Fibroblast of lung (primary cell): ENCODE measurements at regions not wholly inside any gene's neighbourhood (a gene's known extent, or its start where the extent isn't known, plus 50 kb on each side); places are given as distances from the start of the nearest gene placed in this dataset.
A peak's percentile ranks its signal among the peaks of the same experiment; 100 is the strongest.

Source experiments
- DNase-seq, 2 donors: peaks; one replicate each; pipeline versions ENCODE4 v3.0.0 to v3.0.0-alpha.2; 2010; ENCODE audit warnings: low read depth in 2 of 2
- H2AFZ ChIP-seq: 2 replicates; pipeline ENCODE4 v1.5.1; 2012; ENCODE audit warnings: low read length, control low read depth, inconsistent platforms
- H3K27ac ChIP-seq: 2 replicates; pipeline ENCODE4 v1.5.1; 2011; ENCODE audit warnings: low read length, control low read depth; ENCODE audit not compliant: insufficient read depth
- H3K27me3 ChIP-seq: 2 replicates; pipeline ENCODE4 v1.5.1; 2011; ENCODE audit warnings: mild to moderate bottlenecking, low read length; ENCODE audit not compliant: control insufficient read depth, insufficient read depth
- H3K36me3 ChIP-seq: 2 replicates; pipeline ENCODE4 v1.5.1; 2011; ENCODE audit warnings: low read length; ENCODE audit not compliant: control insufficient read depth, insufficient read depth
- H3K4me1 ChIP-seq: 2 replicates; pipeline ENCODE4 v1.5.1; 2011; ENCODE audit warnings: low read length; ENCODE audit not compliant: control insufficient read depth, insufficient read depth; ENCODE audit errors: extremely low read depth
- H3K4me2 ChIP-seq: 2 replicates; pipeline ENCODE4 v1.5.1; 2011; ENCODE audit warnings: low read length, control low read depth; ENCODE audit not compliant: insufficient read depth; ENCODE audit errors: extremely low read depth
- H3K4me3 ChIP-seq, 4 experiments: fragments of 200-600 bp in 1 of 4; sonication (generic) in 1 of 4; replicated peaks in 1 of 4; 2 replicates each; pipeline ENCODE4 v1.5.1; 2011 to 2016; ENCODE audit warnings: low read length in 4 of 4, low read depth in 3 of 4, mild to moderate bottlenecking in 3 of 4, control low read depth in 2 of 4, inconsistent platforms in 1 of 4, mixed read lengths in 1 of 4; ENCODE audit not compliant: insufficient read depth in 1 of 4; ENCODE audit errors: control extremely low read depth in 1 of 4
- H3K79me2 ChIP-seq: 2 replicates; pipeline ENCODE4 v1.5.1; 2012; ENCODE audit warnings: mild to moderate bottlenecking, low read length, inconsistent platforms; ENCODE audit not compliant: control insufficient read depth, insufficient read depth
- H3K9ac ChIP-seq: 2 replicates; pipeline ENCODE4 v1.5.1; 2011; ENCODE audit warnings: mild to moderate bottlenecking, low read length, control low read depth; ENCODE audit not compliant: insufficient read depth
- H3K9me3 ChIP-seq: 2 replicates; pipeline ENCODE4 v1.5.1; 2012; ENCODE audit warnings: low read depth, low read length; ENCODE audit not compliant: control insufficient read depth, insufficient read depth
- H4K20me1 ChIP-seq: 2 replicates; pipeline ENCODE4 v1.5.1; 2011; ENCODE audit warnings: low read length; ENCODE audit not compliant: control insufficient read depth, insufficient read depth; ENCODE audit errors: extremely low read depth
- CTCF ChIP-seq, 2 donors: IDR thresholded peaks in 1 of 2; conservative IDR thresholded peaks in 1 of 2; 1 replicate in 1 of 2; 2 replicates in 1 of 2; pipeline ENCODE4 v1.5.1; 2011 to 2012; ENCODE audit warnings: low read length in 2 of 2, control low read depth in 1 of 2, inconsistent platforms in 1 of 2, low read depth in 1 of 2, mild to moderate bottlenecking in 1 of 2
- EZH2 ChIP-seq: IDR thresholded peaks from 2 replicates; pipeline ENCODE4 v1.5.1; 2012; ENCODE audit warnings: low read length, control low read depth, mild to moderate bottlenecking; ENCODE audit errors: missing control alignments

- Histone ChIP-seq H2AFZ (no peak overlapping the region), H3K27ac (no peak overlapping the region), H3K4me1 (no peaks in the 10 kb centered on the region), H3K79me2 (no peaks in the 10 kb centered on the region), H4K20me1 (no peaks in the 10 kb centered on the region), H3K27me3 (no peaks in the 10 kb centered on the region), H3K9me3 (no peaks in the 10 kb centered on the region), H3K9ac (no peak overlapping the region), H3K4me2 (no peak overlapping the region), H3K36me3 (no peaks in the 10 kb centered on the region), H3K4me3 (no peak overlapping the region)
- no peak for TF ChIP-seq EZH2
- TF ChIP-seq CTCF (conservative IDR thresholded peaks at IDR 0.05 in 1 of 2, IDR thresholded peaks at IDR 0.05 in 1 of 2; ENCODE audit: low read depth in 1 of 2, low read length in 2 of 2) = no peak
- DNase-seq = no peak
Measured at GRCh38 chr4:111798840-111799239, 346.4 kb upstream of the FAM241A start.

GRCh38 chr4:111800551-111800950 is 344.7 kb upstream of the FAM241A start:
- Histone ChIP-seq H3K4me1 (no peaks in the 10 kb centered on the region), H3K36me3 (no peaks in the 10 kb centered on the region), H3K4me3 (no peak overlapping the region), H3K9me3 (no peaks in the 10 kb centered on the region), H3K79me2 (no peaks in the 10 kb centered on the region), H2AFZ (no peak overlapping the region), H3K4me2 (no peak overlapping the region), H3K27ac (no peak overlapping the region), H4K20me1 (no peaks in the 10 kb centered on the region), H3K9ac (no peak overlapping the region), H3K27me3 (no peaks in the 10 kb centered on the region)
- DNase-seq = no peak
- TF ChIP-seq CTCF (conservative IDR thresholded peaks at IDR 0.05 in 1 of 2, IDR thresholded peaks at IDR 0.05 in 1 of 2; ENCODE audit: low read depth in 1 of 2, low read length in 2 of 2) (no peak), EZH2 (no peak)

- Histone ChIP-seq H3K9me3 (no peaks in the 10 kb centered on the region), H3K4me2 (no peak overlapping the region), H3K27ac (no peak overlapping the region), H3K9ac (no peak overlapping the region), H3K27me3 (no peaks in the 10 kb centered on the region), H4K20me1 (no peaks in the 10 kb centered on the region), H2AFZ (no peak overlapping the region), H3K36me3 (no peaks in the 10 kb centered on the region), H3K4me3 (no peak overlapping the region), H3K79me2 (no peaks in the 10 kb centered on the region), H3K4me1 (no peaks in the 10 kb centered on the region)
- TF ChIP-seq CTCF (conservative IDR thresholded peaks at IDR 0.05 in 1 of 2, IDR thresholded peaks at IDR 0.05 in 1 of 2; ENCODE audit: low read depth in 1 of 2, low read length in 2 of 2) (no peak), EZH2 (no peak)
- DNase-seq = peak in 1 of 2 donors; percentile 1
Measured at GRCh38 chr4:111802191-111802590, 343.1 kb upstream of the FAM241A start.
